Left ventricle myocardium inferior (tissue), 1 donor: ENCODE measurements at regions not wholly inside any gene's neighbourhood (a gene's known extent, or its start where the extent isn't known, plus 50 kb on each side); places are given as distances from the start of the nearest gene placed in this dataset.

ENCODE experiments used
- DNase-seq: peaks from one replicate; pipeline ENCODE4 v3.0.0-alpha.2; 2020
- H3K27ac ChIP-seq: fragments of 200-600 bp; replicated peaks from 2 replicates; pipeline ENCODE4 v1.8.0; 2021
- H3K27me3 ChIP-seq: fragments of 200-600 bp; 2 replicates; pipeline ENCODE4 v1.8.0; 2021; ENCODE audit warnings: low read depth
- H3K36me3 ChIP-seq: fragments of 200-600 bp; 2 replicates; pipeline ENCODE4 v1.8.0; 2021
- H3K4me1 ChIP-seq: fragments of 200-600 bp; 2 replicates; pipeline ENCODE4 v1.8.0; 2021
- H3K4me3 ChIP-seq: fragments of 200-600 bp; 2 replicates; pipeline ENCODE4 v1.8.0; 2021; ENCODE audit warnings: mild to moderate bottlenecking, moderate library complexity
- H3K9me3 ChIP-seq: fragments of 200-600 bp; replicated peaks from 2 replicates; pipeline ENCODE4 v1.8.0; 2021
- intact Hi-C: fragments of 100-400 bp; cut with micrococcal nuclease; formaldehyde crosslinking; loops from one replicate; pipeline ENCODE4 v1.11.0; 2022
- TF ChIP-seq, protein P1 (sequence below): fragments of 200-600 bp; IDR thresholded peaks from 2 replicates; pipeline ENCODE4 v1.8.0; 2021; ENCODE audit warnings: antibody characterized with exemption, mild to moderate bottlenecking, borderline replicate concordance
- donor health status: DM: no; HTN: yes; CAD: no; lungs with severe emphysema.

- H3K36me3 ChIP-seq = no peaks in the 10 kb centered on the region
- H3K4me1 ChIP-seq = peaks cover 22% of the 10 kb centered on the region
- H3K4me3 ChIP-seq = no peak overlapping the region
- intact Hi-C loops = no loop called here
- DNase-seq = no peak
- no peaks in the 10 kb centered on the region for H3K27me3 ChIP-seq
- H3K27ac ChIP-seq = no peak overlapping the region
- TF ChIP-seq, protein P1, sequence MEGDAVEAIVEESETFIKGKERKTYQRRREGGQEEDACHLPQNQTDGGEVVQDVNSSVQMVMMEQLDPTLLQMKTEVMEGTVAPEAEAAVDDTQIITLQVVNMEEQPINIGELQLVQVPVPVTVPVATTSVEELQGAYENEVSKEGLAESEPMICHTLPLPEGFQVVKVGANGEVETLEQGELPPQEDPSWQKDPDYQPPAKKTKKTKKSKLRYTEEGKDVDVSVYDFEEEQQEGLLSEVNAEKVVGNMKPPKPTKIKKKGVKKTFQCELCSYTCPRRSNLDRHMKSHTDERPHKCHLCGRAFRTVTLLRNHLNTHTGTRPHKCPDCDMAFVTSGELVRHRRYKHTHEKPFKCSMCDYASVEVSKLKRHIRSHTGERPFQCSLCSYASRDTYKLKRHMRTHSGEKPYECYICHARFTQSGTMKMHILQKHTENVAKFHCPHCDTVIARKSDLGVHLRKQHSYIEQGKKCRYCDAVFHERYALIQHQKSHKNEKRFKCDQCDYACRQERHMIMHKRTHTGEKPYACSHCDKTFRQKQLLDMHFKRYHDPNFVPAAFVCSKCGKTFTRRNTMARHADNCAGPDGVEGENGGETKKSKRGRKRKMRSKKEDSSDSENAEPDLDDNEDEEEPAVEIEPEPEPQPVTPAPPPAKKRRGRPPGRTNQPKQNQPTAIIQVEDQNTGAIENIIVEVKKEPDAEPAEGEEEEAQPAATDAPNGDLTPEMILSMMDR = no peak
- peaks cover 11% of the 10 kb centered on the region for H3K9me3 ChIP-seq
Observed at GRCh38 chr5:74100268-74100665, 474.3 kb downstream of the ARHGEF28 start.

DNA sequence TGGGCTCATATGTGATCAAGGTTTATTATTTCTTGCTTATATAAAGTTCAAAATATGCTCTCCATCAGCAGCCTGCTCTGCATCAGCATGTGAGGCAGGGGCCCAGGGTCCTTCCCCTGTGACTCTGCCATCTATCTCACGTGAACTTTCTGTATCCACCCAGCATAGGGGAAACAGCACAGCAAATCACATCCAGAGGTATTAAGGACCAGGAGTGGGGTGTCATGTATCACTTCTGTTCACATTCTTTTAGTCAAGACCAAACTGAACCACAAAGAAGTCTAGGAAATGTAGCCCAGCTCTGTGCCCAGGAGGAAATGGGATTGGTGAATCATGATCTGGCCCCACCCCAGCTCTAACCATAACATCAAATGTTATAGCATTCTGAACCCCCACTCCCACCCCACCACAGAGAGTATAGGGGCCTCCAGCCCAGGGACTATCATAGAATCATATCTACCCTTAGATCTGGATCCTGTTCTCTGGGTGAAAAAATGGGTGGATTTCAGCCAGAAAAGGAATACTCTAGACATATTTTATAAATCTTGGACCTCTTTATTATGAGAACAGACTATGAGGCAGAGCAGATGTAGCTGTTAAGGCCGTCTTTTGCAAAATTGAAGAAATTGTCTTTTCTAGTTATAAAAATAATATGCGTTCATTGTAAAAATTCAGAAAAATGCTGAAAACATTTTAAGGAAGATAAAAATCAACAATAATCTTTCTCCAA, 473.7 kb downstream of the ARHGEF28 start:
- TF ChIP-seq, protein P1 = no peak
- peaks cover 17% of the 10 kb centered on the region for H3K4me1 ChIP-seq
- H3K9me3 ChIP-seq = peaks cover 11% of the 10 kb centered on the region
- H3K4me3 ChIP-seq = no peak overlapping the region
- H3K36me3 ChIP-seq = no peaks in the 10 kb centered on the region
- no peaks in the 10 kb centered on the region for H3K27me3 ChIP-seq
- H3K27ac ChIP-seq = no peak overlapping the region
- intact Hi-C loops = no loop called here
- no peak for DNase-seq

- Histone ChIP-seq H3K9me3 (peaks cover 11% of the 10 kb centered on the region), H3K27me3 (no peaks in the 10 kb centered on the region), H3K27ac (no peak overlapping the region), H3K4me1 (peaks cover 21% of the 10 kb centered on the region), H3K36me3 (no peaks in the 10 kb centered on the region), H3K4me3 (no peak overlapping the region)
- TF ChIP-seq, protein P1 = no peak
- intact Hi-C loops = no loop called here
- no peak for DNase-seq
Observed at GRCh38 chr5:74098941-74099340, 472.9 kb downstream of the ARHGEF28 start.

GRCh38 chr5:74098456-74098855, 472.5 kb downstream of the ARHGEF28 start:
- no peak overlapping the region for H3K4me3 ChIP-seq
- peaks cover 11% of the 10 kb centered on the region for H3K9me3 ChIP-seq
- H3K27ac ChIP-seq = no peak overlapping the region
- intact Hi-C loops = no loop called here
- DNase-seq = no peak
- peaks cover 21% of the 10 kb centered on the region for H3K4me1 ChIP-seq
- TF ChIP-seq, protein P1 = no peak
- H3K27me3 ChIP-seq = no peaks in the 10 kb centered on the region
- H3K36me3 ChIP-seq = no peaks in the 10 kb centered on the region

GRCh38 chr5:74096325-74096724, 470.3 kb downstream of the ARHGEF28 start:
- Histone ChIP-seq H3K9me3 (peaks cover 11% of the 10 kb centered on the region), H3K27me3 (no peaks in the 10 kb centered on the region), H3K4me3 (no peak overlapping the region), H3K27ac (no peak overlapping the region), H3K36me3 (no peaks in the 10 kb centered on the region), H3K4me1 (peaks cover 19% of the 10 kb centered on the region)
- intact Hi-C loops = no loop called here
- no peak for DNase-seq
- TF ChIP-seq, protein P1 = no peak
